ENCODE measurements at regions not wholly inside any gene's neighbourhood (a gene's known extent, or its start where the extent isn't known, plus 50 kb on each side); places are given as distances from the start of the nearest gene placed in this dataset.

- TF ChIP-seq, protein P1, sequence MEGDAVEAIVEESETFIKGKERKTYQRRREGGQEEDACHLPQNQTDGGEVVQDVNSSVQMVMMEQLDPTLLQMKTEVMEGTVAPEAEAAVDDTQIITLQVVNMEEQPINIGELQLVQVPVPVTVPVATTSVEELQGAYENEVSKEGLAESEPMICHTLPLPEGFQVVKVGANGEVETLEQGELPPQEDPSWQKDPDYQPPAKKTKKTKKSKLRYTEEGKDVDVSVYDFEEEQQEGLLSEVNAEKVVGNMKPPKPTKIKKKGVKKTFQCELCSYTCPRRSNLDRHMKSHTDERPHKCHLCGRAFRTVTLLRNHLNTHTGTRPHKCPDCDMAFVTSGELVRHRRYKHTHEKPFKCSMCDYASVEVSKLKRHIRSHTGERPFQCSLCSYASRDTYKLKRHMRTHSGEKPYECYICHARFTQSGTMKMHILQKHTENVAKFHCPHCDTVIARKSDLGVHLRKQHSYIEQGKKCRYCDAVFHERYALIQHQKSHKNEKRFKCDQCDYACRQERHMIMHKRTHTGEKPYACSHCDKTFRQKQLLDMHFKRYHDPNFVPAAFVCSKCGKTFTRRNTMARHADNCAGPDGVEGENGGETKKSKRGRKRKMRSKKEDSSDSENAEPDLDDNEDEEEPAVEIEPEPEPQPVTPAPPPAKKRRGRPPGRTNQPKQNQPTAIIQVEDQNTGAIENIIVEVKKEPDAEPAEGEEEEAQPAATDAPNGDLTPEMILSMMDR (IDR thresholded peaks at IDR 0.05; ENCODE audit: low read depth, low read length, poor library complexity, severe bottlenecking): no peak
- TF ChIP-seq EZH2phosphoT487 (IDR thresholded peaks at IDR 0.05; ENCODE audit: borderline replicate concordance, low read length): no peak
These were observed 145.6 kb downstream of the DYRK2 start for GRCh38 chr12:67794161-67794560.
